ENCODE measurements at regions not wholly inside any gene's neighbourhood (a gene's known extent, or its start where the extent isn't known, plus 50 kb on each side); places are given as distances from the start of the nearest gene placed in this dataset.

DNA sequence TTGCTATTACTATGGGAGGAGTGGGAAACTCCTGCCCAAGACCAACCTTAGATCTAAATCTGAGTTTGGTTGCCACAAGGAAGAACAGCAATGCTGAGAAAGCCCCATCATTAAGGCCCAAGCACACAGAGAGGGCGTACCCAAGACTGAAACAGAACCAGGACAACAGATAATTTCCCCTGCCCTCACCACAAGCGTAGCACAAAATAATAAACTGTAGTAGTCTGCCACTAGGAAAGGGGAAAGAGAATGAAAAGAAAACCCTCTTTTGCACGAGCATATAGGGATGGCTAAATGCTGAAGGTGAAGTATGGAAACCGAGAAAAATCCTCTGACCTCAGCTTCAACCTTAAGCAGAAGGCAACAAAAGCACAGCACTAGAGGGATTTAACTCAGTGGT is 76.5 kb upstream of the DHRS4 start:
- TF ChIP-seq ARNT (IDR thresholded peaks at IDR 0.05) = no peak
- TF ChIP-seq FOXK2 (IDR thresholded peaks at IDR 0.05) = no peak
- no peak for TF ChIP-seq CTBP1 (IDR thresholded peaks at IDR 0.05; ENCODE audit: borderline replicate concordance)
- no peak for TF ChIP-seq FOXM1 (IDR thresholded peaks at IDR 0.05; ENCODE audit: borderline replicate concordance)
- no peak for TF ChIP-seq SUZ12 (IDR thresholded peaks at IDR 0.05)
- no peak for TF ChIP-seq LEF1 (IDR thresholded peaks at IDR 0.05; ENCODE audit: borderline replicate concordance)
- TF ChIP-seq NFRKB (IDR thresholded peaks at IDR 0.05) = no peak
- TF ChIP-seq SP1 (IDR thresholded peaks at IDR 0.05) = no peak

Data from HEK293T (cell line).